KG1 (cell line): ENCODE measurements at regions not wholly inside any gene's neighbourhood (a gene's known extent, or its start where the extent isn't known, plus 50 kb on each side); places are given as distances from the start of the nearest gene placed in this dataset.

Experiments
- DNase-seq: peaks from one replicate; lab custom pipeline; 2025; lab: John Stamatoyannopoulos, UW

- DNase-seq, result no peak
Observed at GRCh38 chr13:99663185-99663825, 162.0 kb downstream of the TM9SF2 start.

GRCh38 chr13:99662678-99663077 is 161.4 kb downstream of the TM9SF2 start:
- no peak for DNase-seq

GRCh38 chr13:99661791-99662190 is 160.5 kb downstream of the TM9SF2 start:
- DNase-seq, result no peak

GRCh38 chr13:99659866-99660554 is 158.7 kb downstream of the TM9SF2 start:
- no peak for DNase-seq

- no peak for DNase-seq
Observed at GRCh38 chr13:99659226-99659625, 158.0 kb downstream of the TM9SF2 start.

- DNase-seq, result peak; percentile 43
Observed at GRCh38 chr13:99658261-99658991, 157.2 kb downstream of the TM9SF2 start.

GRCh38 chr13:99657848-99658260 is 156.6 kb downstream of the TM9SF2 start:
- DNase-seq, result no peak

GRCh38 chr13:99656844-99657381 is 155.6 kb downstream of the TM9SF2 start:
- no peak for DNase-seq

- peak; percentile 71 for DNase-seq
Observed at GRCh38 chr13:99656092-99656745, 154.9 kb downstream of the TM9SF2 start.

GRCh38 chr13:99655351-99656091 is 154.2 kb downstream of the TM9SF2 start:
- DNase-seq, result no peak

- DNase-seq, result no peak
Observed at GRCh38 chr13:99654076-99654475, 152.8 kb downstream of the TM9SF2 start.

GRCh38 chr13:99653526-99653925 is 152.3 kb downstream of the TM9SF2 start:
- DNase-seq, result no peak

GRCh38 chr13:99652901-99653300 is 151.6 kb downstream of the TM9SF2 start:
- DNase-seq, result no peak

GRCh38 chr13:99652141-99652540 is 150.9 kb downstream of the TM9SF2 start:
- no peak for DNase-seq

GRCh38 chr13:99651016-99651415 is 149.7 kb downstream of the TM9SF2 start:
- no peak for DNase-seq

GRCh38 chr13:99650410-99650809 is 149.1 kb downstream of the TM9SF2 start:
- no peak for DNase-seq

- DNase-seq, result no peak
Observed at GRCh38 chr13:99648927-99649326, 147.7 kb downstream of the TM9SF2 start.

GRCh38 chr13:99648066-99648665 is 146.9 kb downstream of the TM9SF2 start:
- DNase-seq, result no peak

- DNase-seq, result no peak
Observed at GRCh38 chr13:99647596-99647985, 146.3 kb downstream of the TM9SF2 start.

- DNase-seq, result no peak
Observed at GRCh38 chr13:99646866-99647595, 145.8 kb downstream of the TM9SF2 start.
